CD4-positive, alpha-beta T cell treated with Interleukin-1 beta for 1 hour (primary cell): ENCODE measurements at regions not wholly inside any gene's neighbourhood (a gene's known extent, or its start where the extent isn't known, plus 50 kb on each side); places are given as distances from the start of the nearest gene placed in this dataset.
"Not testable (repeated sequence)": the region's sequence is repeated elsewhere in the genome, so short reads cannot be mapped to it uniquely, and the experiment has no call there.

Experiments
- DNase-seq, 2 donors: peaks; one replicate each; pipeline ENCODE4 v3.0.0-alpha.2; 2020 to 2022

DNA sequence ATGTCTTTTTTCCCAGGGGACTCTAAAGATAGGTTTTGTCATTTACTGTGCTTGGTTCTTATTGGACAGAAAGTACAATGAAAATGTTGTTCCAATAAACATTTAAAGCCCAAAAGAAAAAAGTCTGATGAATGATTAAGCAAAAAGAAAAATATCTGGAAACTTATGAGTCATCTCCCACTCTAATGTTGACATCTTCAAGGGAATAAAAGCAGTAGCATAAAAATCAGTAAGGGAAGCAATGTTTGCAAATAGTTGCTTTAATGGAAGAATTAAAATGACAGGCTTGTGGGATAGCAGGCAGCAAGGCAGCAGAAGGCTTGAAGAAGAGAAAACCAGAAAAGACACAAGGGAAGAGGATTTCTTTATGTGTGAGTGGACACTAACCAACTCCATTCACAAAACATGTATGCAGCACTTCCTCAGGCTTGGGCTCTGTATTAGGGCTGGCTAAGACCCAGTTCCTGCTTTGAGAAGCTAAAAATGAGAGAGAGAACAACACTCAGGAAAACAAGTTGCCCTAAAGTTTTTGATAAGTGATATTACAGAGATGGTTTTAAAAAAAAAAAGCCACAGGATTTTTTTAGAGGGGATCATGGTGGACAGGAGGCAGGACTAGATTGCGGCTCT is 263.2 kb upstream of the NT5E start:
- no peak for DNase-seq

- DNase-seq: no peak
Measured at GRCh38 chr6:85185977-85186376, 263.9 kb upstream of the NT5E start.

DNA sequence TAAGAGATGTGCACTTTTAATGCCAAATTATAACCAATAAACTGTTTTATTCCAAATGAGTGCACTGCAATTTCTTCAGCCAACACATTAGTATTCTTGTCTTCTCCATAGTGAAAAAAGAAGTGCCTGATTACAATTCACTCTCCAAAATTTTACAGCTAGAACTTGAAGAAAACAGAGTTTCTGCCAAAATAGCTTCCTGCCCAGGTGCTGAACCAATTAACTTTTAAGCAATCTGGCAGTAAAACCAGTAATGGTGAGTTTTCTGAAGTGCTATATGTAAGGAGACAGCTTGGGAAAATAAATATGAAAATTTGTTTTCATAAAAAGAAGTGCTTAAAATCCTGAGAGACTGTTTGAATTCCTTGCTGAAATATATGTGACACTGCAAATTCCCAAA is 266.0 kb upstream of the NT5E start:
- DNase-seq: no peak

DNA sequence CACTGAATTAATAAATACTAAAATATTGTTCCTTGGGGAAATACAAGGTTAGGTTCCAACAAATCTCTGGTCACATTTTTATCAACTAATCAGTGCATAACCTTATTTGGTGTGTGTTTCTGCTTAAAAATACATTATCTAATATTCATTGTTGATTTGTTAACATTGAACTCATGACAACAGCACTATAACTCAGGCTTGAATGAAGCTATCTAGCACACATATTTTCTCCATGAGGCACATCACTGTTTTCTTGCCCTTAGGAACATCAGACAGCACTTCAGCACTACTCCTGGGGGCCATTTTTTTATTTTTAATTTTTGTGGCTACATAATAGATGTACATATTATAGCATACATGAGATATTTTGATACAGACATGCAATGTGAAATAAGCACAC is 277.2 kb upstream of the NT5E start:
- DNase-seq: no peak

- no peak for DNase-seq
Measured at GRCh38 chr6:85172161-85172560, 277.7 kb upstream of the NT5E start.

DNA sequence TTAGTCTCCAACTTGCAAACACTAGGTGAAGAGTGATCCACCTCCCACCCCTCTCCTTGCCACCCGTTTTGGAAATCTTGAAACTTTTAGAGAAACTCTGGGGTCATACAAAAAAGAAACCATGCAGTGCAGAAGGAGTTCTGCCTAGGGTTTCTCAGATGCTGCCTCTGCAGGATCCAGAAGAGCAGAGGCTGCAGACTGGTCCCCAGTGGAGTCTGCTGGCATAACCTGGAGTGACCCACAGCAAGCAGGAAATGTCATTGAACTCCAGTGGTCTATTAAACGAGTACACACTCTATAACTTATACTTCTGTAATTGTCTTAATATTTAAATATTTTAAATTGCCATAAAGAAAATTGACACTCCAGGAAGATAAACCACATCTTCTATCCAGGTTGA is 280.7 kb upstream of the NT5E start:
- DNase-seq: no peak

- no peak for DNase-seq
Measured at GRCh38 chr6:85168146-85168545, 281.7 kb upstream of the NT5E start.

- DNase-seq: no peak
Measured at GRCh38 chr6:85166114-85166741, 283.7 kb upstream of the NT5E start.

- DNase-seq: no peak
Measured at GRCh38 chr6:85163156-85164080, 286.5 kb upstream of the NT5E start.

GRCh38 chr6:85157311-85157710 is 292.6 kb upstream of the NT5E start:
- DNase-seq: no peak

- DNase-seq: no peak
Measured at GRCh38 chr6:85143676-85144075, 306.2 kb upstream of the NT5E start.

GRCh38 chr6:85137865-85138264 is 312.0 kb upstream of the NT5E start:
- no peak for DNase-seq

DNA sequence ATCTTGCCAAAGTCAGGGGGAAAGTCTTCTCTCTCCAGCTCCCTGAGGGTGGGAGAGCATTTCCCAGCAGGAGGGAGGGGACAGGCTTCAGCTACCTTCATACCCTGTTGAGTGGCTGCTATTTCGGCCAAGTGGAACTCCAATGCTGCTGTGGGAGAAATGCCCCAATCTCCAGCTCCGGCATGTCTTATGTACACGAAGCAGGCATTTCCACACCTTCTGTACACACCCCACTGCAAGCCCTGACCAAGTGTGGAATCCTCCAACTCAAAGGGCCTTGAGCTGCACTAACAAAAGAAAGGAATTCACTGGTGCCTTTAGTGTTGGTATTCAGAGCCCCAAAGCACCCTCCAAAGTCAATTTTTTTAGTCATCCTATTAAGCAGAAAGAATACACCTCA is 313.6 kb upstream of the NT5E start:
- DNase-seq: no peak

DNA sequence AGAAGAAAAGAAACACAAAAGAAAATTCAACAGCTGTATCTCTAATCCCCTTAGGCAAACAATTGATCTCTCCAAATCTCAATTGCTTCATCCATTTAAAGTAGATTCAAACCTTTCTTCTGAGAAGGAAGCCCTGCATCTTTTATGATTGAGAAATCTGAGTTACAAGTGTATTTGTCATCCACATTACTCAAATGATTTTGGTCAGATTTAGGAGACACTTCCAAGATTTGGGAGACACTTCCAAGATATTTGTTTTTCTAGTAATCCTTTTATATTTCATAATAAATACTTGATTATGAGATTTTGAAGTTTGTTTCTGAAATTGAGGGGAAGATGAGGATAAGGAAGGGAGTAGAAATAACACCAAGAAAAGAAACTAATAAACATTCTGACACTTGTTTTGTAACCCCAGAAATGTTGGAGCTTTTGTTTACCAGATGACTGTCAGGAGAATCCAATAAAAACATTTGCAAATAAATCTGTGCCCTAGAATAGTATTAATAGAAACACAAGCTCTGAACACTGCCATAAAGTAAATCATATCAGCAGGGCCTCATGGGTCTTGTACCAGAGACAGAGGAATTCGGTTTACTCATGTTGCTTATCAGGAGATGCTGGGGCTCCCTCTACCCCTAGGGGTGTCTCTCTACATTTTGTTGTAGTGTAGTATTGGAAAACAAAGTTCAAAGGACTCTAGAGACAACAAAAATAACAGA is 314.3 kb upstream of the NT5E start:
- DNase-seq: no peak

DNA sequence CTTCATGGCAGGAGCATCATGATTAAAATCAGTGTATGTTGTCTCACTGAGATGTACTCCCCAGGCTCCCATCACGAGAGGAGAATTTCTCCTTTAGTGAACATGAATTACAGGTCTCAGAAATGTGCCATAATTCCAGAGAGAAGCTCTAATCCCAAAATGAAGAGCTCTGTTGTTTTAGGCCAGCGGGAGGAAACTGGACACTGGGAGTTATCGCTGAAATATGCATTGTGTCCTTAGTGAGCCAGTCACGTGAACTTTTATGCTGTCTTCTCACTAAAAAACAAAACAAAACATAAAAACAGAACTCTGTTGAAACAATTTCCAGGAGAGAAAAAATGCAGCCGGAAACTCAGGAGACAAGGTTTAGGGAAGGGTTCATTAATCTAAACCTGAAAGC is 315.7 kb upstream of the NT5E start:
- DNase-seq: no peak

- DNase-seq: no peak
Measured at GRCh38 chr6:85132091-85132490, 317.8 kb upstream of the NT5E start.

GRCh38 chr6:85130743-85131142 is 319.1 kb upstream of the NT5E start:
- DNase-seq: no peak

GRCh38 chr6:85129881-85130280 is 320.0 kb upstream of the NT5E start:
- DNase-seq: no peak

GRCh38 chr6:85128781-85129180 is 321.1 kb upstream of the NT5E start:
- no peak for DNase-seq

GRCh38 chr6:85128256-85128655 is 321.6 kb upstream of the NT5E start:
- DNase-seq: not testable (repeated sequence)

DNA sequence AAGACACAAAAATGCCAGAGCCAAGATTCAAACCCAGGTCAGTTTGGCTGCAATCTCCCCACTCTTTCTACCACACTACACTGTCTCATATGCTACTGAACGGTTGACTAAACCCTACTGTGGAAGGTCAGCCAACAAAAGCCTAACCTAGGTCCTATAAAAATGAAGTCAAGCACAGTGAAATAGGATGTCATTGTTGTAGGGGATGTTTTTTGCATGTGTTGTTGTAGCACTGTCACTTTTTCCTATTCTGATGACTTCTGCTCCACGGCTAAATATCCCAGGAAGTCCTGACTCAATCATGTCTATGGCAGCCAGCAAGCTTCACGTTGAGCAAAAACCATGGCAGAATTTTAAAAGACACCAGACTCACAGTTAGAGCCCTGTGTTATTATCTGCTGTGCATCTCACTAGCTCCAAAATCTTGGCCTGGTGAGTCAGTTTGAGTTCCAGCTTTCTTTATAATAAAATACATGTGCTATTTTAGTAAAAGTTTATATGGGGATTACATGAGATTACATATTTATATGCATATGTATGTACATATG is 322.1 kb upstream of the NT5E start:
- no peak for DNase-seq

- no peak for DNase-seq
Measured at GRCh38 chr6:85127168-85127498, 322.8 kb upstream of the NT5E start.

- no peak for DNase-seq
Measured at GRCh38 chr6:85126485-85127167, 323.3 kb upstream of the NT5E start.
